HG02943 (cell line): ENCODE measurements at regions not wholly inside any gene's neighbourhood (a gene's known extent, or its start where the extent isn't known, plus 50 kb on each side); places are given as distances from the start of the nearest gene placed in this dataset.
"Not testable (repeated sequence)": the region's sequence is repeated elsewhere in the genome, so short reads cannot be mapped to it uniquely, and the experiment has no call there.

Experiments
- ATAC-seq: cut with Tn5 transposase; IDR thresholded peaks from one replicate; pipeline ENCODE4 v1.9.1; 2021; ENCODE audit warnings: mild to moderate bottlenecking, low read depth, moderate library complexity; ENCODE audit not compliant: unreplicated experiment

- no peak for ATAC-seq
These were observed 540.1 kb upstream of the CHAC2 start for GRCh38 chr2:53227535-53227934.

GRCh38 chr2:53220969-53221368 is 546.6 kb upstream of the CHAC2 start:
- ATAC-seq: no peak

- ATAC-seq: no peak
These were observed 550.4 kb upstream of the CHAC2 start for GRCh38 chr2:53217250-53217649.

- no peak for ATAC-seq
These were observed 550.8 kb upstream of the CHAC2 start for GRCh38 chr2:53216805-53217204.

DNA sequence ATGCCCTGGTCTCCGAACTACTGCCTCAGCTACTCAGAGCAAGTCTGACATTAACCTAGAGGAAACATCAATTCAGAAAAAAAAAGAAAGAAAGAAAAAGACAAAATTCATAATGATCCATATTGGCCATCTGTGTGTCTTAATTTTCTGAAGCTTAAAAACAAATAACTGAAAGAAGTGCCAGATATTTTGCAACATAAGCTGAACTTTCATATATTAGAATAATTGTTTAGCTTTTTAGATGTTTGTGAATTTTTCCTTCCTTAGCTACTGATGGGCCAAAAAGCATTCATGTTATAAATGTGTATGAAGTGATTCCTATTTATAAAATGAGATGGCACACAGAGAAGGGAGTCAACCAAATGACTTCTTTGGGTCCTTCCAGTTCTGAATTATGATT is 555.0 kb upstream of the CHAC2 start:
- no peak for ATAC-seq

- ATAC-seq: no peak
These were observed 556.3 kb upstream of the CHAC2 start for GRCh38 chr2:53211201-53211774.

DNA sequence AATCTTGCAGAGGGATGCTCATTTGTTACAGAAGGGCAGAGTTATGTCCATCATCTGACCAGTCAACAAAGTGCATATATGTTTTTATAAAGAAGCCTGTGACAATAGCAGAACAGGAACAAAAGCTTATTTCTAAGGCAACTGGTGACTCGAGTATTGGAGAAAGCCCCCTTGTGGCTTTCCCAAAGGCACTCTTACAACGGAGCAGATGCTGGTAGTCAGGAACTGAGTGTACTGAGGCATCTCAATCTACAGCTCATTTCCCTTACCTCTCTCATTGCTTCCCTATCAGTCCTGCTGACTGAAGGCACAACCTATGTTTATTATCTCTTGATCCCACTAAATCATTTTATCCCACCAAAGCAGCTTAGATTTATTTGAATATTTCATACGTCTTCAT is 557.1 kb upstream of the CHAC2 start:
- ATAC-seq: no peak

GRCh38 chr2:53209679-53210458 is 557.7 kb upstream of the CHAC2 start:
- ATAC-seq: no peak

GRCh38 chr2:53208815-53209214 is 558.8 kb upstream of the CHAC2 start:
- no peak for ATAC-seq

DNA sequence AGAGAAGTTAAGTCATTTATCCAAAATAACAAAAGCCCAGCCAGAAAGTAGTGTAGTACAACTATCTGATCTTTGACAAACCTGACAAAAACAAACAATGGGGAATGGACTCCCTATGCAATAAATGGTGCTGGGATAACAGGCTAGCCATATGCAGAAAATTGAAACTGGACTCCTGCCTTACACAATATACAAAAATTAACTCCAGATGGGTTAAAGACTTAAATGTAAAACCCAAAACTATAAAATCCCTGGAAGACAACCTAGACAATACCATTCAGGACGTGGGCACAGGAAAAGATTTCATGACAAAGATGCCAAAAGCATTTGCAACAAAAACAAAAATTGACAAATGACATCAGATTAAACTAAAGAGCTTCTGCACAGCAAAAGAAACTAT is 561.4 kb upstream of the CHAC2 start:
- ATAC-seq: not testable (repeated sequence)

GRCh38 chr2:53202063-53202462 is 565.5 kb upstream of the CHAC2 start:
- ATAC-seq: no peak

DNA sequence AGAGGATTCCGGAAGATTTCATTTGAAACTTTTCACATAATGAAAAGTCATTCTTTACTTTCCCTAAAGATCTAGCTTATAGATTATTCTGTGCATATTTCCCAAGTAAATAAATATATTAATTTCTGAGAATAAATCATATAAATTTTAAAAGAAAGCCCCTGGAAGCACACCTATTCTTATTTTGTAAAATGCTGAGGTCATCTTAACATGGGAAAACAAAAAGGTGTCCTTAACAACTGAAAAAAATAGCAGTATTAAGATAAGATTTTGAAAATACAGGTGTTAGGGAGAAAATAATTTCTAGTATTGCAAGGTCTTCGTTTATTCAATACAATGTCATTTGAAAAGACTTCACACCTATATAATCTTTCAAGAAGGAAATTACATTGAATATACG is 567.5 kb upstream of the CHAC2 start:
- ATAC-seq: no peak

DNA sequence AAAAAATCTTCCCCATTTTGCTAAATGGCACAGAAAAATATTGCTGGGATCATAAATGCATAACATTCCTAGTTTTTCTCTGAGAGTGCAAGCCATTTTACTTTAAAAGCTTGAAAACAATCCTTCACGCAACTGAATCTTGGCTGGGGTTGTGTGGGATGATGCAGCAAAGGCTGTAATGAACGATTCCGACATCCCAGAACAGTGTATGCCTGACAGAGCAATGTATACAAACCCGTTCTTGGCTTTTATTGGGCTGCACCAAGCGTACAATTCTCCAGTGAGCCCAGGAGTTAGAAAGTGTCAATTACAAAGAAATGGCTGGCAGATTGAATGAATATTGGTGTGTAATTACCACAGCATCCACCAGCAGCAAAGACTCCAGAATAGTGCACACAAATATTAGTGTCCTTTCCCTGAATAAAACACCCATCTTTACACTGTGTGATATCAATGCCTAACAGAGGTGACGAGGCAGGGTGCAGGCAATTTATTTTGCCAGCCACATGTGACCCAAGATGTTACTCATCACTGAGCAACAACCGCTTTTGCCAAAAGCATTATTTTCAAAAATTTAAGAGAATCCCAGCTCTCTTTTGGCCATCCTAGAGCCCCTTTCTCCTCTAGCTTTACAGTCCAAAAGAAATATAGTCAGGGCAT is 578.6 kb upstream of the CHAC2 start:
- no peak for ATAC-seq

GRCh38 chr2:53183581-53183980 is 584.0 kb upstream of the CHAC2 start:
- ATAC-seq: no peak

- ATAC-seq: no peak
These were observed 585.0 kb upstream of the CHAC2 start for GRCh38 chr2:53182601-53183000.

DNA sequence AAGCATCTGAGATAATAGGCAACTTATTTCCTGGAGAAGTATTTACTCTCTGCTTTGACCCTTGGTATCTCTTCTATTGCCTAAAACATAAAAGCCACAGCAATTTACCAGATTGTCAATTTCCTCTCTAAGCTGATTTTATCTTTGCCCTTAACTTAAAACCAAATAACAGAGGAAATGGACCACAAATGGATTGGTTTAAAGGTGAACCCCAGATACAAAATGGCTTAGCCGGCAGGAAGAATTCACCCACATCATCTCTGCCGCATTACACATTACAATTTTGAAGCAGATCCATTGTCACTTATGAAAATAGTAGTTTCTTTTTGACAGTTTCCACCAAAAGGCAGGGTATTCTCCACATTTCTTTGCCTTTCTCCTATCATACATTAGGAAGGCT is 585.8 kb upstream of the CHAC2 start:
- ATAC-seq: no peak

GRCh38 chr2:53177327-53177726 is 590.3 kb upstream of the CHAC2 start:
- no peak for ATAC-seq

- ATAC-seq: no peak
These were observed 593.1 kb upstream of the CHAC2 start for GRCh38 chr2:53174539-53174938.

DNA sequence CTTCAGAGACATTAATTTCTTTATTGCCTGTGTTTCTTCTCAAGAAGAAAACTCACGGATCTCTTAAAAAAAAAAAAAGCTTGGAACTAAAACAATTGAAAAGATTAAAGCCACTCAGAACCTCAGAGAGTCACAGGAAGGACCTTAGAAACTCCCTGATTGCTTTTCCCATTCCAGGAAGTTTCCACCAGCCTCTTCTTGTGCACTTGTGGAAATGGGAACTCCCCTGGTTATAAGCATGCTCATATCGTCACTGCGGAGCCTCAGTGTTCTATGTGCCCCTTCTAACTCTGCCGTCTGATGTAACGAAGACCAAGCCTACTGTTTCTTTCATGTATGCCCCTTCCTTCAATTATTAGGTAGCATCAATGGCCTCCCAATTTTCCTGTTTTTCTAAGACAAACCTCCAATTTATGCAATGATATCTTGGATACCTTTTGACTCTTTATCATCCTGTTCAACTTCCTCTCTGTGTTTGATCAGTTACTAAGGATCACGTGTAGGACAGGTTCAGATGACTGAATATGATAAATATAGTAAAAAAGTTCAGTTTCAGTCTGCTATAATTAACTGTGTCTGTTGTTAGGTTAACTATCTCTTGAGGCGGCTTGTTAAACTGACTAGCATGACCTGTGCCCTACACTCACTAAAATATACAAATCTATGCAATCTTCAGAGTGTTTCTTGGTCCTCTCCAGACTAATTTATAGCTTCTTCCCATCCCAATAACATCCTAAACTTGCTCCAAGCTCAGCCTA is 593.7 kb upstream of the CHAC2 start:
- ATAC-seq: no peak

DNA sequence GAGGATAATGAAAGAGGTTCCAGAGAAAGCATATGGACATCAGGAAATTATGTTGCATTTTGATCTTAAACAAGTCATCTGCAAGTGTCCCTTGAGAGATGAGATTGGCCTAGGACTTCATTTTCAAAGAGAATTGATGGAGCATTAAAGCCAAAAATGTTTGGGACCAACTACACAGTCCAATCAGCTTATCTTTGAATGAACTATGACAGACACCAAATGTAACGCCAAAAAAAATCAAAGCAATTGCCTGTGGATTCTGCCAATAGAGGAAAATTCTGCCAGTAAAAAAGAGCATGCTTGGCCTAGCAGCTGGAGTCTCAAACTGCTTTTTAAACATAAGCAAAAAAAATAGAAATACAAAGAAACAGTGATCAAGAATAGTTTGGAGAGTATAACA is 594.5 kb upstream of the CHAC2 start:
- ATAC-seq: no peak

- no peak for ATAC-seq
These were observed 597.1 kb upstream of the CHAC2 start for GRCh38 chr2:53170466-53170865.
